HepG2 (cell line): ENCODE measurements at regions not wholly inside any gene's neighbourhood (a gene's known extent, or its start where the extent isn't known, plus 50 kb on each side); places are given as distances from the start of the nearest gene placed in this dataset.
A peak's percentile ranks its signal among the peaks of the same experiment; 100 is the strongest.

Experiments used
- ATAC-seq: fragments of 200-7000 bp; cut with Tn5 transposase; 3 replicates; pipeline ENCODE4 v1.9.1; 2020; ENCODE audit warnings: mild to moderate bottlenecking, moderate library complexity
- BruUV-seq: library from RNA; stranded (reverse); fragments of 400-500 nt; replicated peaks from 2 replicates; lab custom pipeline; 2021; lab: Mats Ljungman, UMichigan
- CTCF ChIA-PET: fragments of 300-600 bp; formaldehyde crosslinking; extraction: SDS; loops from one replicate; lab custom pipeline; 2021; ENCODE audit warnings: low total read pairs, inconsistent platforms, low intra/inter-chr PET ratio; lab: Yijun Ruan, JAX
- POLR2A ChIA-PET: fragments of 350-600 bp; sonication (Branson Sonifier 250); formaldehyde crosslinking; loops from one replicate; lab custom pipeline; 2020; ENCODE audit warnings: antibody characterized with exemption, inconsistent platforms; lab: Yijun Ruan, JAX
- DNase-seq: peaks from one replicate; pipeline ENCODE4 v3.0.0-alpha.2; 2015; ENCODE audit warnings: low spot score
- FAIRE-seq: peaks from 3 replicates; lab custom pipeline; 2011; peaks lifted over from hg19 to GRCh38; lab: Jason Lieb, UNC
- H2AFZ ChIP-seq: one replicate; pipeline ENCODE4 v1.6.1; 2011; ENCODE audit warnings: low read length, inconsistent platforms
- H3K27ac ChIP-seq: fragments of 300-600 bp; 3 replicates; pipeline ENCODE4 v1.8.0; 2011; ENCODE audit warnings: mixed run types, mild to moderate bottlenecking, mixed read lengths, low read length, inconsistent platforms; ENCODE audit not compliant: insufficient read depth; ENCODE audit errors: extremely low read length
- H3K27me3 ChIP-seq, 2 experiments: fragments of 200-600 bp in 1 of 2; 2 replicates in 1 of 2; 3 replicates in 1 of 2; pipeline versions ENCODE4 v1.6.0 to v1.8.0; 2011; ENCODE audit warnings: low read length in 2 of 2, mild to moderate bottlenecking in 2 of 2, moderate library complexity in 2 of 2, inconsistent platforms in 1 of 2; ENCODE audit not compliant: insufficient read depth in 2 of 2, control insufficient read depth in 1 of 2
- H3K36me3 ChIP-seq, 2 experiments: fragments of 200-600 bp in 1 of 2; replicated peaks in 1 of 2; 2 replicates in 1 of 2; 3 replicates in 1 of 2; pipeline versions ENCODE4 v1.5.1 to v1.8.0; 2011; ENCODE audit warnings: low read length in 2 of 2, inconsistent platforms in 1 of 2; ENCODE audit not compliant: insufficient read depth in 2 of 2, control insufficient read depth in 1 of 2
- H3K4me1 ChIP-seq: 2 replicates; pipeline ENCODE4 v1.5.1; 2012; ENCODE audit warnings: low read length, inconsistent platforms; ENCODE audit not compliant: insufficient read depth
- H3K4me2 ChIP-seq: 2 replicates; pipeline ENCODE4 v1.6.0; 2011; ENCODE audit warnings: low read depth, low read length, inconsistent platforms
- H3K4me3 ChIP-seq, 3 experiments: fragments of 200-600 bp in 1 of 3; sonication (generic), shearing (Covaris generic) in 1 of 3; replicated peaks in 1 of 3; 2 replicates each; pipeline ENCODE4 v1.5.1; 2011 to 2016; ENCODE audit warnings: low read length in 3 of 3, inconsistent platforms in 2 of 3, low read depth in 2 of 3, mild to moderate bottlenecking in 2 of 3, control low read depth in 1 of 3, mixed read lengths in 1 of 3; ENCODE audit not compliant: insufficient read depth in 1 of 3
- H3K79me2 ChIP-seq: one replicate; pipeline ENCODE4 v1.6.1; 2011; ENCODE audit warnings: low read length, inconsistent platforms; ENCODE audit not compliant: insufficient read depth
- H3K9ac ChIP-seq: 2 replicates; pipeline ENCODE4 v1.6.0; 2011; ENCODE audit warnings: mild to moderate bottlenecking, low read depth, low read length, inconsistent platforms; ENCODE audit not compliant: insufficient read depth
- H3K9me3 ChIP-seq: 2 replicates; pipeline ENCODE4 v1.5.1; 2012; ENCODE audit warnings: mild to moderate bottlenecking, low read length
- H4K20me1 ChIP-seq: 2 replicates; pipeline ENCODE4 v1.6.0; 2011; ENCODE audit warnings: inconsistent platforms, mild to moderate bottlenecking, low read length, moderate library complexity; ENCODE audit not compliant: insufficient read depth
- ATF2 ChIP-seq: sonication (generic); formaldehyde crosslinking; IDR thresholded peaks from 2 replicates; pipeline ENCODE4 v1.4.0; 2020; ENCODE audit warnings: missing genetic modification reagents
- ATM ChIP-seq: fragments of 450-650 bp; IDR thresholded peaks from 2 replicates; pipeline ENCODE4 v1.7.1; 2017; ENCODE audit warnings: mild to moderate bottlenecking, borderline replicate concordance
- EP300 ChIP-seq, 3 experiments: sonication (generic) in 1 of 3; formaldehyde crosslinking in 1 of 3; IDR thresholded peaks; 2 replicates each; pipeline versions ENCODE4 v1.5.1 to v1.6.1; 2011 to 2020; ENCODE audit warnings: low read depth in 2 of 3, low read length in 2 of 3, borderline replicate concordance in 1 of 3, improper control_type of control experiment in 1 of 3, mild to moderate bottlenecking in 1 of 3, missing genetic modification reagents in 1 of 3, moderate library complexity in 1 of 3
- HOXA7 ChIP-seq: sonication (generic); formaldehyde crosslinking; IDR thresholded peaks from 2 replicates; pipeline ENCODE4 v1.8.1; 2022; ENCODE audit warnings: mild to moderate bottlenecking, missing genetic modification reagents, moderate library complexity
- ISL2 ChIP-seq: sonication (generic); formaldehyde crosslinking; IDR thresholded peaks from 2 replicates; pipeline ENCODE4 v1.5.0; 2020; ENCODE audit warnings: missing genetic modification reagents
- NAIF1 ChIP-seq: sonication (generic); formaldehyde crosslinking; IDR thresholded peaks from 2 replicates; pipeline ENCODE4 v1.5.0; 2020; ENCODE audit warnings: mild to moderate bottlenecking, missing genetic modification reagents, borderline replicate concordance
- ONECUT2 ChIP-seq: sonication (generic); formaldehyde crosslinking; IDR thresholded peaks from 2 replicates; pipeline ENCODE4 v1.4.0; 2020; ENCODE audit warnings: missing genetic modification reagents
- POLR2G ChIP-seq: fragments of 200-400 bp; formaldehyde crosslinking; IDR thresholded peaks from 2 replicates; pipeline ENCODE4 v1.6.1; 2018; ENCODE audit warnings: mild to moderate bottlenecking, low read depth, low read length, moderate library complexity
- PREB ChIP-seq: sonication (generic); formaldehyde crosslinking; IDR thresholded peaks from 2 replicates; pipeline ENCODE4 v1.4.0; 2020; ENCODE audit warnings: missing genetic modification reagents
- RXRB ChIP-seq: IDR thresholded peaks from 2 replicates; pipeline ENCODE4 v1.6.1; 2016; ENCODE audit warnings: borderline replicate concordance, missing genetic modification reagents, missing compliant biosample characterization
- TFDP2 ChIP-seq: sonication (generic); formaldehyde crosslinking; IDR thresholded peaks from 2 replicates; pipeline ENCODE4 v1.4.0; 2020; ENCODE audit warnings: missing genetic modification reagents
- ZBTB1 ChIP-seq: sonication (generic); formaldehyde crosslinking; IDR thresholded peaks from 2 replicates; pipeline ENCODE4 v1.4.0; 2020; ENCODE audit warnings: missing genetic modification reagents, borderline replicate concordance
- ZFP36L2 ChIP-seq: sonication (generic); formaldehyde crosslinking; IDR thresholded peaks from 2 replicates; pipeline ENCODE4 v1.4.0; 2020; ENCODE audit warnings: missing genetic modification reagents
- ZFP90 ChIP-seq: sonication (generic); formaldehyde crosslinking; IDR thresholded peaks from 2 replicates; pipeline ENCODE4 v1.8.0; 2022; ENCODE audit warnings: missing genetic modification reagents, mild to moderate bottlenecking, inconsistent platforms, borderline replicate concordance
- ZNF10 ChIP-seq: sonication (generic); formaldehyde crosslinking; IDR thresholded peaks from 2 replicates; pipeline ENCODE4 v1.4.0; 2020; ENCODE audit warnings: mild to moderate bottlenecking, low read depth, missing genetic modification reagents, borderline replicate concordance
- ZNF263 ChIP-seq: sonication (generic); formaldehyde crosslinking; IDR thresholded peaks from 2 replicates; pipeline ENCODE4 v1.4.0; 2020; ENCODE audit warnings: missing genetic modification reagents
- ZNF891 ChIP-seq: sonication (generic); formaldehyde crosslinking; IDR thresholded peaks from 2 replicates; pipeline ENCODE4 v1.5.0; 2020; ENCODE audit warnings: mild to moderate bottlenecking, missing genetic modification reagents
- WGBS: methylation state at CpG from one replicate; pipeline ENCODE4 v1.1.6; 2017; ENCODE audit warnings: low lambda C conversion rate; 5-methylcytosine and 5-hydroxymethylcytosine counted together
- in situ Hi-C: cut with HindIII; loops from 2 replicates; pipeline ENCODE4 v1.10.0; 2017; ENCODE audit warnings: low pct_unique_long_range_greater_than_20kb; ENCODE audit not compliant: extremely low pct_ligation_motif_present
- intact Hi-C: fragments of 100-400 bp; cut with micrococcal nuclease; formaldehyde crosslinking; loops from one replicate; pipeline ENCODE4 v1.10.0; 2022; ENCODE audit not compliant: unreplicated experiment

- TF ChIP-seq ZFP90 (CRISPR knock-in tag) (no peak), EP300 (IDR thresholded peaks at IDR 0.05; ENCODE audit: low read depth in 2 of 2, low read length in 2 of 2) (no peak), EP300 (CRISPR knock-in tag; IDR thresholded peaks at IDR 0.05; ENCODE audit: borderline replicate concordance) (no peak), ONECUT2 (CRISPR knock-in tag) (no peak), HOXA7 (CRISPR knock-in tag) (no peak), ZNF10 (CRISPR knock-in tag) (no peak), ATM (no peak), TFDP2 (CRISPR knock-in tag) (no peak), ZFP36L2 (CRISPR knock-in tag) (no peak), ISL2 (CRISPR knock-in tag) (no peak)
These were observed 390.4 kb downstream of the SOX9 start (continued) for GRCh38 chr17:72511242-72511641.

GRCh38 chr17:72511874-72512273 is 391.1 kb downstream of the SOX9 start:
- intact Hi-C loops: loop anchor here (1.0 kb wide), 1 partner anchor 17 kb away; no protein-coding TSS in a partner anchor
- no peak for FAIRE-seq
- H3K9ac ChIP-seq: no peak overlapping the region
- H3K27ac ChIP-seq: no peak overlapping the region
- H3K4me3 ChIP-seq: no peak overlapping the region
- ChIA-PET POLR2A (interaction anchor here (1.0 kb wide), 1 partner anchor 112 kb away, joined by 3 read pairs; no protein-coding TSS in a partner anchor), CTCF (no interaction called here)
- 79% methylated on average over 3 of the region's 3 CpGs for WGBS
- no peak overlapping the region for H2AFZ ChIP-seq
- H3K79me2 ChIP-seq: peaks cover 90% of the 10 kb centered on the region
- no peak for DNase-seq
- no TSS peak for BruUV-seq
- H3K4me1 ChIP-seq: peaks cover 80% of the 10 kb centered on the region
- H3K27me3 ChIP-seq: no peaks in the 10 kb centered on the region
- in situ Hi-C loops: no loop called here
- no peaks in the 10 kb centered on the region for H3K36me3 ChIP-seq
- no peak for ATAC-seq
- TF ChIP-seq ZBTB1 (CRISPR knock-in tag): no peak
- peak; percentile 49; the same call in 1 of the 2 replicates for TF ChIP-seq ZNF263
- no peak for TF ChIP-seq PREB (CRISPR knock-in tag)
- TF ChIP-seq POLR2G: 0 out of 2 replicates have a peak, but pooled peaks have one; percentile 1
- TF ChIP-seq RXRB (CRISPR knock-in tag): 0 out of 2 replicates have a peak, but pooled peaks have one; percentile 10
- TF ChIP-seq ZNF891: 0 out of 2 replicates have a peak, but pooled peaks have one; percentile 27
- no peak for TF ChIP-seq ATF2 (CRISPR knock-in tag)
- TF ChIP-seq NAIF1: no peak
- no peak overlapping the region for H3K4me2 ChIP-seq
- no peaks in the 10 kb centered on the region for H3K9me3 ChIP-seq
- H4K20me1 ChIP-seq: peaks cover 6% of the 10 kb centered on the region; the same call in 1 of the 2 replicates
